ENCODE measurements at regions not wholly inside any gene's neighbourhood (a gene's known extent, or its start where the extent isn't known, plus 50 kb on each side); places are given as distances from the start of the nearest gene placed in this dataset.

DNA sequence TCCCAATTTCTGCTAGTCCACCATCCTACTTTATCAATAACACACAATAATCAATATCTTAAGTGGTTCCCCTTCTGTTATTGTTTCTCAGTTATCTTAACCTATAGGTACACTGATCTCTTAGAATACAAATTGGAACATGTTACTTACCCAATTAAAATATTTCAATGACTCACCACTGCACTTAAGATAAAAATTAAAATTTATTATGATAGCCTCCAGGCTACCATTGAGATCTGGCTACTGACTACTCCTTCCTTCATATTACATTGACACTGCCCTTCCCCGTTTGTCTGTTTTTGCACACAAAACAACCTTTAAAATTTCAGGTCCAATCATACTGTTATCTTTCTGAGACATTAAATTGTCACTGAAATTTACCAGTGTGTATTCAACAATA, 1074.7 kb downstream of the ADGRL3 start:
- TF ChIP-seq POLR2AphosphoS5 (IDR thresholded peaks at IDR 0.05) (no peak), CTCF (IDR thresholded peaks at IDR 0.05) (no peak), POLR2A (IDR thresholded peaks at IDR 0.05) (no peak)
